Activated T-cell treated with anti-CD3 and anti-CD28 coated beads for 4 hours (primary cell): ENCODE measurements at regions not wholly inside any gene's neighbourhood (a gene's known extent, or its start where the extent isn't known, plus 50 kb on each side); places are given as distances from the start of the nearest gene placed in this dataset.
"Not testable (repeated sequence)": the region's sequence is repeated elsewhere in the genome, so short reads cannot be mapped to it uniquely, and the experiment has no call there.

Source experiments
- DNase-seq: peaks from one replicate; pipeline ENCODE4 v3.0.0-alpha.2; 2020

GRCh38 chr3:118641608-118642007, 393.0 kb downstream of the IGSF11 start:
- no peak for DNase-seq

GRCh38 chr3:118671192-118671591, 363.5 kb downstream of the IGSF11 start:
- DNase-seq = no peak

- DNase-seq = no peak
Observed at GRCh38 chr3:118675305-118675704, 359.3 kb downstream of the IGSF11 start.

- DNase-seq = not testable (repeated sequence)
Observed at GRCh38 chr3:118678663-118679062, 356.0 kb downstream of the IGSF11 start.

- DNase-seq = no peak
Observed at GRCh38 chr3:118682921-118683320, 351.7 kb downstream of the IGSF11 start.

- DNase-seq = no peak
Observed at GRCh38 chr3:118683636-118684035, 351.0 kb downstream of the IGSF11 start.

GRCh38 chr3:118688396-118688884, 346.2 kb downstream of the IGSF11 start:
- no peak for DNase-seq

- no peak for DNase-seq
Observed at GRCh38 chr3:118692416-118692815, 342.2 kb downstream of the IGSF11 start.

- no peak for DNase-seq
Observed at GRCh38 chr3:118705487-118706219, 329.0 kb downstream of the IGSF11 start.

GRCh38 chr3:118707991-118708390, 326.7 kb downstream of the IGSF11 start:
- no peak for DNase-seq

GRCh38 chr3:118710532-118710931, 324.1 kb downstream of the IGSF11 start:
- no peak for DNase-seq

- no peak for DNase-seq
Observed at GRCh38 chr3:118713502-118714207, 321.0 kb downstream of the IGSF11 start.

GRCh38 chr3:118714800-118715199, 319.8 kb downstream of the IGSF11 start:
- no peak for DNase-seq

GRCh38 chr3:118729546-118729945, 305.1 kb downstream of the IGSF11 start:
- no peak for DNase-seq

- no peak for DNase-seq
Observed at GRCh38 chr3:118734664-118735063, 300.0 kb downstream of the IGSF11 start.

- DNase-seq = no peak
Observed at GRCh38 chr3:118736107-118736506, 298.5 kb downstream of the IGSF11 start.

GRCh38 chr3:118740722-118741290, 293.8 kb downstream of the IGSF11 start:
- DNase-seq = no peak

GRCh38 chr3:118742760-118743159, 291.9 kb downstream of the IGSF11 start:
- DNase-seq = no peak

- DNase-seq = no peak
Observed at GRCh38 chr3:118744186-118744585, 290.5 kb downstream of the IGSF11 start.

GRCh38 chr3:118754406-118755252, 280.0 kb downstream of the IGSF11 start:
- no peak for DNase-seq

GRCh38 chr3:118755253-118755801, 279.3 kb downstream of the IGSF11 start:
- DNase-seq = no peak

GRCh38 chr3:118760585-118761290, 273.9 kb downstream of the IGSF11 start:
- DNase-seq = no peak
